Uterus (tissue), 3 donors: ENCODE measurements at regions not wholly inside any gene's neighbourhood (a gene's known extent, or its start where the extent isn't known, plus 50 kb on each side); places are given as distances from the start of the nearest gene placed in this dataset.
A peak's percentile ranks its signal among the peaks of the same experiment; 100 is the strongest.

Experiments
- DNase-seq, 2 donors: peaks; one replicate each; pipeline ENCODE4 v3.0.0-alpha.2; 2019 to 2020
- H3K27ac ChIP-seq, 2 donors: fragments of 200-600 bp; sonication (generic); 1 replicate in 1 of 2; 2 replicates in 1 of 2; pipeline ENCODE4 v1.5.1; 2016 to 2018
- H3K27me3 ChIP-seq, 2 donors: fragments of 200-600 bp; sonication (generic); one replicate each; pipeline ENCODE4 v1.5.1; 2018 to 2019; ENCODE audit warnings: control low read depth in 1 of 2
- H3K36me3 ChIP-seq, 2 donors: fragments of 200-600 bp; sonication (generic); one replicate each; pipeline ENCODE4 v1.5.1; 2019; ENCODE audit warnings: control low read depth in 1 of 2
- H3K4me1 ChIP-seq, 2 donors: fragments of 200-600 bp; sonication (generic); one replicate each; pipeline ENCODE4 v1.5.1; 2018 to 2019; ENCODE audit warnings: control low read depth in 1 of 2
- H3K4me3 ChIP-seq, 2 donors: fragments of 200-600 bp; sonication (generic); 1 replicate in 1 of 2; 2 replicates in 1 of 2; pipeline ENCODE4 v1.5.1; 2018 to 2019; ENCODE audit warnings: mild to moderate bottlenecking in 1 of 2
- H3K9me3 ChIP-seq, 2 donors: fragments of 200-600 bp; sonication (generic); one replicate each; pipeline ENCODE4 v1.5.1; 2019; ENCODE audit warnings: control low read depth in 1 of 2
- POLR2A ChIP-seq, 2 donors: fragments of 450-650 bp; IDR thresholded peaks; one replicate each; pipeline ENCODE4 v1.6.1; 2016; ENCODE audit warnings: antibody characterized with exemption in 2 of 2, mild to moderate bottlenecking in 1 of 2, moderate library complexity in 1 of 2
- intact Hi-C: fragments of 100-400 bp; cut with DNase I; formaldehyde crosslinking; loops from one replicate; pipeline ENCODE4 v1.15.1; 2023; ENCODE audit warnings: low total_unique reads
- TF ChIP-seq, protein P1 (sequence below), 4 experiments: fragments of 200-600 bp in 2 of 4; fragments of 450-650 bp in 2 of 4; sonication (generic) in 2 of 4; IDR thresholded peaks; one replicate each; pipeline ENCODE4 v1.5.1; 2016 to 2019; ENCODE audit warnings: antibody characterized with exemption in 4 of 4, mild to moderate bottlenecking in 2 of 4, moderate library complexity in 1 of 4
- donor health status: DM: yes; HTN: yes; CAD: no.

DNA sequence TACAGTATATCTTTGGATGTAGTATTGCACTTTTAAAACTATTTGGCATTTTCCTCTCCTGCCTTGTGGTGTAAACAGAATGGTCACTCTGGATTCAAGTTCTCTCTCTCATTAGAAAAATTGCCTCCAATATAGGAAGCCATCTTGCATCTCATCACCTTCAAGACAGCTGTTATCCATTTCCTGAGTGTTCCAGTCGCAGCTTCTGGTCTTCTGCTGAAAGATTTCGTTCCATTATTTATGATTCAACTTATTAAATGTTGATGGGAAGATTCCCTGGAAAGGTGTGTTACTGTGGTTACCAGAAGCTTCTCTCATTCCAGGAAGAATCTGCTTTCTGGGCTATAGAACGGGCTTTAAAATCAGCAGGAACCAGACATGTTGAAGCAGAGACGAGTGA, 568.3 kb upstream of the SLIT2 start:
- no peak for DNase-seq
- H3K36me3 ChIP-seq, result no peaks in the 10 kb centered on the region
- H3K9me3 ChIP-seq, result no peaks in the 10 kb centered on the region
- H3K27ac ChIP-seq, result peak overlapping the region; percentile 15 to 22
- H3K4me3 ChIP-seq, result no peak overlapping the region
- intact Hi-C loops, result no loop called here
- H3K4me1 ChIP-seq, result no peaks in the 10 kb centered on the region
- TF ChIP-seq, protein P1, sequence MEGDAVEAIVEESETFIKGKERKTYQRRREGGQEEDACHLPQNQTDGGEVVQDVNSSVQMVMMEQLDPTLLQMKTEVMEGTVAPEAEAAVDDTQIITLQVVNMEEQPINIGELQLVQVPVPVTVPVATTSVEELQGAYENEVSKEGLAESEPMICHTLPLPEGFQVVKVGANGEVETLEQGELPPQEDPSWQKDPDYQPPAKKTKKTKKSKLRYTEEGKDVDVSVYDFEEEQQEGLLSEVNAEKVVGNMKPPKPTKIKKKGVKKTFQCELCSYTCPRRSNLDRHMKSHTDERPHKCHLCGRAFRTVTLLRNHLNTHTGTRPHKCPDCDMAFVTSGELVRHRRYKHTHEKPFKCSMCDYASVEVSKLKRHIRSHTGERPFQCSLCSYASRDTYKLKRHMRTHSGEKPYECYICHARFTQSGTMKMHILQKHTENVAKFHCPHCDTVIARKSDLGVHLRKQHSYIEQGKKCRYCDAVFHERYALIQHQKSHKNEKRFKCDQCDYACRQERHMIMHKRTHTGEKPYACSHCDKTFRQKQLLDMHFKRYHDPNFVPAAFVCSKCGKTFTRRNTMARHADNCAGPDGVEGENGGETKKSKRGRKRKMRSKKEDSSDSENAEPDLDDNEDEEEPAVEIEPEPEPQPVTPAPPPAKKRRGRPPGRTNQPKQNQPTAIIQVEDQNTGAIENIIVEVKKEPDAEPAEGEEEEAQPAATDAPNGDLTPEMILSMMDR (IDR thresholded peaks at IDR 0.05), result no peak
- no peak for TF ChIP-seq POLR2A (IDR thresholded peaks at IDR 0.05)
- no peaks in the 10 kb centered on the region for H3K27me3 ChIP-seq

DNA sequence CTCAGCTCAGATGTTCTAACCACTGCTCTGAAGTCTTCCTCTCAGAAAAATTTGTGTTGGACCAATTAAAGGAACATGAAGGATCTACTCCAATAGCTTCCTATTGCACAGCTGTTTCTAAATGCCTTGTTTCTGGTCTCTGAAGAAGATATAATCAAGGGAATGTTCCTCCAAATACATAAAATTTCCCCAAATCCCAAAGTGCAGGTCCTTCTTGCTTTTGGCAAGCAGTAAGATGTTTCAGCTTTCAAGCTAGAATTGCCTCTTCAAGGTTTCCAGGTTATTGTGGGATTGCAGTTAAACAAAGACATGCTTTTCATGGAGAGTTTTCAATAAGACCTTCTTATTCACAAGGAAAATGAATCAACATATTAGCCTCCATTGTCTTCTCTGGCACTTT, 574.5 kb upstream of the SLIT2 start:
- no peaks in the 10 kb centered on the region for H3K9me3 ChIP-seq
- H3K36me3 ChIP-seq, result no peaks in the 10 kb centered on the region
- H3K27ac ChIP-seq, result no peak overlapping the region
- no peaks in the 10 kb centered on the region for H3K4me1 ChIP-seq
- no peak for TF ChIP-seq POLR2A (IDR thresholded peaks at IDR 0.05)
- TF ChIP-seq, protein P1 (IDR thresholded peaks at IDR 0.05), result no peak
- H3K27me3 ChIP-seq, result no peaks in the 10 kb centered on the region
- H3K4me3 ChIP-seq, result no peak overlapping the region
- DNase-seq, result no peak
- intact Hi-C loops, result no loop called here

DNA sequence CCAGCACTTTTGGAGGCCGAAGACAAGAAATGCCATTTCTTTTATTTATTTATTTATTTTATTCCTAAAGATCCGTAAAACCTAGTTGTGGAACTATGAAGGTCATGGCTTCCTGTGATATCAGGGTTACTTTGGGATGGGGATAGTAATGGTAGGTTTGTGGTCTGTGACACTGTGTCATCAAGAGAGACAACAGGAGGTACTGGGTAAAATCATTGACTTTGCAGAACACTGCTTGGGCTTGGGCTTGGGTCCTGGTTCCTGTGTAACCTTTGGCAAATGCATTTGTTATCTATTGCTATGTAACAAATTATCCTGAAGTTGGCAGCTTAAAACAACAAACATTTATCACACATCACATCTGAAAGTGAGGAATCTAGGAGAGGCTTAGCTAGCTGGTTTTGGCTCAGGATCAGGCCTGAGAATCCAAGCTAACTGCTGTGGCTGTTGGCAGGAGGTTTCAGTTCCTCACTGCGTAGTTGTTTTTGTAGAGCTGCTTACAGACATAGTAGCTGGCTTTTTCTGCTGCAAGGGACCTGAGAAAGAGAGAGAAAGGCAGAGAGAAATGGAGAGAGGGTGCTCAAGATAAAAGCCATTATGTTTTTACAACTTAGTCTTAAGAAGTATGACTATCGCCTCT, 576.4 kb upstream of the SLIT2 start:
- intact Hi-C loops, result no loop called here
- no peaks in the 10 kb centered on the region for H3K36me3 ChIP-seq

DNA sequence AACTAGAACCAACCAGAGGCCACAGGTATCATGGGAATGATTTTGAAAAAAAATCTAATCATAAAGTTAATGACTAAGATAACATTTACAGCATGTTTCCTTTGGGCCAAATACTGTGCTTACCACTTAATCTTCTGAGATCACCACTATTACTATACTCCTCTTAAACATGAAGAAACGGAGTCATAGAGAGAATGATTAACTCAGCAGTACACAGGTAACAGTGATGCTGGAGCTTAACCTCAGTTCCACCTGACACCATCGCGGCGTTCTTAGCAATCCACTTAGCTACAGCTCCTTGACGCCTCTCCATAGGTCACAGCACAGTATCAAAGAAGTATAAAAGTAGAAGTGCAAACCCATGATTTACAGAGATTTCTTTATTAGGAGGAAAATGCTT, 592.6 kb upstream of the SLIT2 start:
- no peak overlapping the region for H3K4me3 ChIP-seq
- TF ChIP-seq, protein P1 (IDR thresholded peaks at IDR 0.05), result no peak
- no peak for TF ChIP-seq POLR2A (IDR thresholded peaks at IDR 0.05)
- DNase-seq, result no peak
- H3K9me3 ChIP-seq, result no peaks in the 10 kb centered on the region
- no peak overlapping the region for H3K27ac ChIP-seq
- H3K36me3 ChIP-seq, result no peaks in the 10 kb centered on the region
- intact Hi-C loops, result no loop called here
- no peaks in the 10 kb centered on the region for H3K27me3 ChIP-seq
- no peaks in the 10 kb centered on the region for H3K4me1 ChIP-seq

More for the DNA sequence above, 576.4 kb upstream of the SLIT2 start:
- Histone ChIP-seq H3K4me1 (no peaks in the 10 kb centered on the region), H3K9me3 (no peaks in the 10 kb centered on the region), H3K27me3 (no peaks in the 10 kb centered on the region), H3K27ac (no peak overlapping the region), H3K4me3 (no peak overlapping the region)
- no peak for DNase-seq
- TF ChIP-seq, protein P1 (IDR thresholded peaks at IDR 0.05), result no peak
- TF ChIP-seq POLR2A (IDR thresholded peaks at IDR 0.05), result no peak

DNA sequence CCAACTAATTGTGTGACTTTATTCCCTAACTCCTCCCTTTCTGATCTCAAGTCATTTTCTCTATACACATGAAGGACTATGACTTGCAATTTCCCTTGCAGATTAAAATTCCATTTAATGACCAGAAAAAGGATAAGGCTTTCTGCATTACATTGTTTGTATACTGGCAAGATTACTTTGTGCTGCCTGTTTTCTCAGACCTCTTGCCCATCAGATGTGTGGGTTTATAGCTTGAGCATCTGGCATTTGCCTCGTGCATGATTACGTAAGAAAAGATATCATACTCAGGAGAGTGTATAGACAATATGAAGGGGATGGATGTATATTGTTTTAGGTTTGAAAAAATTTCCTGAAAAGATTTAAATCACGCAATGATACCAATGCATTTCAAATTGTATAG, 593.8 kb upstream of the SLIT2 start:
- Histone ChIP-seq H3K27me3 (no peaks in the 10 kb centered on the region), H3K27ac (no peak overlapping the region), H3K9me3 (no peaks in the 10 kb centered on the region), H3K4me3 (no peak overlapping the region), H3K36me3 (no peaks in the 10 kb centered on the region), H3K4me1 (no peaks in the 10 kb centered on the region)
- intact Hi-C loops, result no loop called here
- no peak for DNase-seq
- TF ChIP-seq POLR2A (IDR thresholded peaks at IDR 0.05), result no peak
- TF ChIP-seq, protein P1 (IDR thresholded peaks at IDR 0.05), result no peak
